ENCODE measurements at regions not wholly inside any gene's neighbourhood (a gene's known extent, or its start where the extent isn't known, plus 50 kb on each side); places are given as distances from the start of the nearest gene placed in this dataset.

- no peak overlapping the region for H2BK120ac ChIP-seq (replicated peaks; ENCODE audit: low read depth, low read length)
- no peak overlapping the region for H3K23ac ChIP-seq (ENCODE audit: insufficient read length)
- TF ChIP-seq KDM4A (IDR thresholded peaks at IDR 0.05; ENCODE audit: low read depth, low read length, severe bottlenecking): no peak
- TF ChIP-seq GTF2F1 (IDR thresholded peaks at IDR 0.05; ENCODE audit: borderline replicate concordance, low read depth, low read length): no peak
- no peak for TF ChIP-seq SRF (IDR thresholded peaks at IDR 0.05; ENCODE audit: low read depth, low read length)
- no peak for TF ChIP-seq EGR1 (IDR thresholded peaks at IDR 0.05; ENCODE audit: borderline replicate concordance, low read depth, low read length)
- TF ChIP-seq FOSL1 (IDR thresholded peaks at IDR 0.05; ENCODE audit: insufficient read depth, low read depth, low read length): no peak
- no peak for TF ChIP-seq EZH2 (IDR thresholded peaks at IDR 0.05; ENCODE audit: low read depth, low read length, severe bottlenecking)
- TF ChIP-seq TEAD4 (IDR thresholded peaks at IDR 0.05; ENCODE audit: low read depth, low read length): no peak
- TF ChIP-seq SP2 (IDR thresholded peaks at IDR 0.05; ENCODE audit: low read length): no peak
- H4K20me1 ChIP-seq (replicated peaks in 1 of 2; ENCODE audit: control insufficient read depth in 1 of 2, insufficient read depth in 2 of 2, low read length in 2 of 2): no peaks in the 10 kb centered on the region
- H3K56ac ChIP-seq (replicated peaks; ENCODE audit: insufficient read length, low read depth, low read length): no peak overlapping the region
- FAIRE-seq (no peak), DNase-seq (ENCODE audit: low read depth in 1 of 2, low spot score in 2 of 2) (no peak)
- no peak overlapping the region for H2BK5ac ChIP-seq (ENCODE audit: low read depth, low read length)
- no peak overlapping the region for H4K8ac ChIP-seq (ENCODE audit: extremely low read depth, insufficient read depth, low read length)
- ChIA-PET CTCF (ENCODE audit: partially characterized antibody) (interaction anchor here (0.6 to 4.3 kb wide), 18 partner anchors 12 to 359 kb away, joined by 3 to 40 read pairs (median 6); no protein-coding TSS in a partner anchor), POLR2A (ENCODE audit: partially characterized antibody) (interaction anchor here (1.5 kb wide), 1 partner anchor 14 kb away, joined by 4 read pairs; no protein-coding TSS in a partner anchor)
- no peak overlapping the region for H3K9ac ChIP-seq (replicated peaks in 1 of 4; ENCODE audit: extremely low read depth in 1 of 4, low read depth in 3 of 4, low read length in 3 of 4)
- H3K4me1 ChIP-seq (replicated peaks in 1 of 4; ENCODE audit: control insufficient read depth in 3 of 4, insufficient read depth in 4 of 4, low read length in 3 of 4): peaks cover 0 to 8% (median 7%) of the 10 kb centered on the region in 4 experiments; a peak in 6 of 7 replicates
- H3K4me3 ChIP-seq (ENCODE audit: extremely low read depth in 1 of 4, insufficient read depth in 2 of 4, low read depth in 3 of 4, low read length in 4 of 4): no peak overlapping the region
- H3K23me2 ChIP-seq (ENCODE audit: low read depth, low read length): no peaks in the 10 kb centered on the region
- no peak overlapping the region for H3K27ac ChIP-seq (ENCODE audit: low read depth, low read length)
- H3K4ac ChIP-seq (replicated peaks; ENCODE audit: insufficient read length, low read depth, low read length): no peak overlapping the region
- no peak overlapping the region for H4K5ac ChIP-seq (ENCODE audit: insufficient read length, low read depth, low read length)
- 74% methylated on average over 4 of the region's 4 CpGs; no CpG with 5 or more reads in 1 of the 2 experiments for WGBS, 2 experiments (ENCODE audit: extremely low coverage in 1 of 2, insufficient coverage in 1 of 2, insufficient read length in 1 of 2, insufficient replicate concordance in 2 of 2, low coverage in 1 of 2, low lambda C conversion rate in 2 of 2, missing lambda C conversion rate in 1 of 2)
- no peak overlapping the region for H3K4me2 ChIP-seq (ENCODE audit: insufficient read depth in 1 of 2, low read depth in 2 of 2, low read length in 2 of 2)
- H2BK15ac ChIP-seq (ENCODE audit: low read length): no peak overlapping the region
- no peak overlapping the region for H2BK12ac ChIP-seq (ENCODE audit: low read depth, low read length)
- H2BK20ac ChIP-seq (ENCODE audit: low read length): no peak overlapping the region
- no peak overlapping the region for H3K14ac ChIP-seq (ENCODE audit: insufficient read length)
- no peaks in the 10 kb centered on the region for H3K27me3 ChIP-seq (replicated peaks in 1 of 4; ENCODE audit: control insufficient read depth in 3 of 4, extremely low read depth in 1 of 4, insufficient read depth in 3 of 4, low read length in 3 of 4)
- no peak overlapping the region for H3K18ac ChIP-seq (ENCODE audit: extremely low read depth, low read length)
- no peak overlapping the region for H2AK5ac ChIP-seq (ENCODE audit: low read depth, low read length)
- H3K79me1 ChIP-seq (ENCODE audit: low read depth, low read length): no peaks in the 10 kb centered on the region
- H3K9me3 ChIP-seq (ENCODE audit: insufficient read depth in 2 of 2, low read depth in 1 of 2, low read length in 1 of 2): no peaks in the 10 kb centered on the region
- H2AFZ ChIP-seq (ENCODE audit: low read length): no peak overlapping the region
- no peaks in the 10 kb centered on the region for H3K36me3 ChIP-seq (ENCODE audit: control insufficient read depth in 2 of 4, insufficient read depth in 4 of 4, low read length in 3 of 4)
- no peaks in the 10 kb centered on the region for H3K79me2 ChIP-seq (ENCODE audit: control insufficient read depth in 1 of 2, insufficient read depth in 2 of 2, low read length in 2 of 2)
- H4K91ac ChIP-seq (replicated peaks; ENCODE audit: insufficient read length, low read length): no peak overlapping the region
These were observed 118.3 kb upstream of the NDUFV2 start for GRCh38 chr18:8984131-8984721.

Data from H1 (cell line).